Activated naive CD4-positive, alpha-beta T cell treated with Interleukin-2 at 50 U/mL for 16 hours (primary cell): ENCODE measurements at regions not wholly inside any gene's neighbourhood (a gene's known extent, or its start where the extent isn't known, plus 50 kb on each side); places are given as distances from the start of the nearest gene placed in this dataset.
"Not testable (repeated sequence)": the region's sequence is repeated elsewhere in the genome, so short reads cannot be mapped to it uniquely, and the experiment has no call there.

ENCODE experiments used
- DNase-seq: peaks from one replicate; pipeline ENCODE4 v3.0.0-alpha.2; 2020

DNA sequence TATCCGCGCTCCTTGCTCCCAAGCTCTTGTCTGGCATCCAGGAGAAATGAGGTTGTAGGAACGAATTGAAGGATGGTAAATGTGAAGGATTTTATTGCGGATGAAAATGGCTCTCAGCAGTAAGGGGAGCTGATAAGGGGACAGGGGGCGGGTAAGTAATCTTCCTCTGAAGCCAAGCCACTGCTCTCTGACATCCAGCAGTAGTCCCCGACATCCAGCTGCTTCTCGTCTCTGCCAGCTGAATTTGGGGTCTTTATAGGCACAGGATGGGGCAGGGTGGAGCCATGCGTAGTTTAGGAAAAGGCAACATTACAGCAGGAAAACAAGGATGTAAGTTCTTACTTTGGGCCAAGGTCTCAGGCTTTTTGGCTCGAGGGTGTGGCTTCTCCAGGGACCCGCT, 1370.1 kb upstream of the RAG2 start:
- no peak for DNase-seq

DNA sequence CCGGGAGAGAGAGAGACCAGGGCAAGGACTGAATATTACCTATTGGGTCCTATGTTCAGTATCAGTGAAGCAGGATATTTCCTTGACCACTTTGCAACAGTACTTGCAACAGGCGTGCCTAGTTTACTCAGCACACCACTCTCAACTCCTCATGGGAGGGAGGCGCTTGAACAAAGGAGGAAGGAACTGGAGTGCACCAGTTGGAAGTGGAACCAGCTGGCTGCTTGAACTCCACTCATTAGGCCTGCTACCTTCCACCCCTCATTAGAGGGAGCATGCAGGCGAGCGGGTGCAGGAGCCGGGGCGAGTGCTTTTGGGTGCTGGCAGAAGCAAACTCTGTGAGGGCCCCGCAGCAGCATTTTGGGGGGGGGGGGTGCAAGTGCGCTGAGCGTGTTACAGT, 1369.6 kb upstream of the RAG2 start:
- no peak for DNase-seq

DNA sequence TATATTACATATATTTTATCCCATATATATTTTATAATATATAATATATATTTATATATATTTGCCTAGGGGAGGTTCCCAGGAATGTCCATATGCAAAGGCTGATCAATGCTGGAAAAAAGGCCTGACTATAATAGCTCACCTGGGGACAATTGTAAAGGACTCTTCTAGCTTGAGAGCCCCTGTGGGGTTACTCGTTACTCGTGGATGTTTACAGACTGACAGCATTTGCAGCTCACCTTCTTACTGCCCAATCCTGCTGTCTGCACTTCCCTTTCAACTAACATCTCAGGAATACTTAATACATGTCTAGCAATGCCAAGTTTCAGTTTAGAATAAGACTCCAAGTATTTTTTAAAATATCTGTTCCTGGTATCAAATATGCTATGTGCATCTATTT, 1365.4 kb upstream of the RAG2 start:
- DNase-seq: no peak

DNA sequence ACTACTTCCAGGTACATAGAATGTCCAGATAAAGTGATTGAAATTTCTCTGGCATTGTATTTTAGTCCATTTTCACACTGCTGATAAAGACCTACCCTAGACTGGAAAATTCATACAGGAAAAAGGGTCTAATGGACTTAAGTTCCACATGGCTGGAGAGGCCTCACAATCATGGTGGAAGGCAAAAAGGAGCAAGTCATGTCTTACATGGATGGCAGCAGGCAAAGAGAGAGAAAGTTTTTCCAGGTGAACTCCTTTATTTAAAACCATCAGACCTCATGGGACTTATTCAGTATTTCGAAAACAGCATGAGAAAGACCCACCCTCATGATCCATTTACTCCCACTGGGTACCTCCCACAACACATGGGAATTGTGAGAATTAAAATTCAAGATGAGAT, 1359.7 kb upstream of the RAG2 start:
- no peak for DNase-seq

DNA sequence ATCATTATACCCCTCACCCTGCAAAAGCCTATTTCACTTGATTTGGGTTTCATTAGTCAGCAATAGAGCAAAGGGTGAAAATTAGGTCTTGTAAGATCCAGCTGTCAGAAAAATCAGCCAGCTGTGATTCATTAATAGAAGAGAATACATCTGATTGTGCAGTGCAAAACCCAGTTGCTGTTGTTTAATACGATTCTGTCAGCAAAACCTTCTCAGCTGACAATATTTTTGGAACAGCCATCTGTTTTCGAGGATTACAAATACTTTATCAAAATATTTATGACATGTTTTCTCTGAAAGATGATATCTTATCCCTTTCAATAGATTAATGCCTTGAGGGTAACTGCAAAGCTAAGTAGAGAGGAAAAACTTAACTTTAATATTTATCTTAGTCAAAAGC, 1354.0 kb upstream of the RAG2 start:
- DNase-seq: no peak

DNA sequence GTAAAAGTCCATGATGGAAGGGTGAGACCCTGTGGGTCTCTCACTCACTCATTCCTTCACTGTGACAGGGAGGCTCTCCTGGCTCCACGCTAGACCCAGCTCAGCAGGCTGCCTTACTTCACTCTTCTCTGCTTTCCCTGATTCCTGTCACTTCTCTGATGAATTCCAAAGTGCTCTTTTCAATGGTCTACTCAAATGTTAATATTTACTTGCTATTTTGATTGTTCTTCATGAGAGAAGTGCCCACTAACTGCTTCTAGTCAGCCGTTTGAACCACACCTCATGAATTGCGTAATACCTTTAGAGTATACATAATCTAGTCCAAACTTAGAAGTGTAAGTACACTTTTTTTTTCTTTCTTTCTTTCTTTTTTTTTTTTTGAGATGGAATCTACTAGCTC, 1350.2 kb upstream of the RAG2 start:
- DNase-seq: no peak

DNA sequence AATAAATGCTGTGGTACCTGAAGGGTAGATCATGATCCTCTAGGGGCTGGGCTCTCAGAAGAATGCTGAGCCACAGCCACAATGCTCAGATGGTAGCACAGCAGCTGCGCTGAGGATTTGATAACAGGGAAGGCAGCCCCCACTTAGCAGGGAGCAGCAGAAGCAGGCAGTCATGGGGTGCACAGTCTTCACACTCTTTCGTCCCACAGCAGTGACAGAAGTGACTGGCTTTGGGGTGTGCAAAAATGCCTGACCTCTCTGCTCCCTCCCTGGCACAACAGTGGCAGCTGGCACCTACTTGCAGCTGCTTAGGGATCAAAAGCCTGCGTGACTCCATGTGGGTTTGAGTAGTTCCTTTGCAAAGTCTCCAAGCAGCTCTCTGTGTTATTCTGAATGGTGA, 1349.8 kb upstream of the RAG2 start:
- no peak for DNase-seq

DNA sequence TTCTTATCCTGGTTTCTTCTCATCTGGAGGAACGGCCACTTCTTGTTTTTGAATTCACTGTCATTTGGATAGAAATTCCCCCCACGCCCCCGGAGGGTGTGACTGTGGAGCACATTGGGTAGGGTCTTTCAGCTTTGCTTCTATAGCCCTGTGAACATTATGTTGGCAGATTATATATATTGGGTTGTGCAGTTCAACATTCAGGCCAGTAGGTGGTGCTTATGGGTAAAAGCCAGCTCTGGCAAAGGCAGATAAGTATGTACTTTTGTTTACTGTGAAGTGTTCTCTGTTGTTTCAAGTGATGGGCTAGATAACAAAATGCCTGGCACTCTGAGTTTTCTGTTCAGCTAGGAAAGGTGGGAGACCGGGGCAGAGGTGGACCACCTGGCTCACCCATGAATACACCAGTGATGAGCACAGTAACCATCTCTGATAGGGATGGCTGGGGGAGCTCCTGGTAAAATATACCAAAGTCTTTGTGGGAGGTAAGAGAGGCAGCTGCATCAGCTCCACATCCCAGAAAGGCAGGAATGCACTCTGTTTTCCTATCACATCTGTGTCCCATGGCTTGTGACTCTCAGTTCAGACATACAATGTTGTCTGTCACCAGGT, 1348.2 kb upstream of the RAG2 start:
- no peak for DNase-seq

DNA sequence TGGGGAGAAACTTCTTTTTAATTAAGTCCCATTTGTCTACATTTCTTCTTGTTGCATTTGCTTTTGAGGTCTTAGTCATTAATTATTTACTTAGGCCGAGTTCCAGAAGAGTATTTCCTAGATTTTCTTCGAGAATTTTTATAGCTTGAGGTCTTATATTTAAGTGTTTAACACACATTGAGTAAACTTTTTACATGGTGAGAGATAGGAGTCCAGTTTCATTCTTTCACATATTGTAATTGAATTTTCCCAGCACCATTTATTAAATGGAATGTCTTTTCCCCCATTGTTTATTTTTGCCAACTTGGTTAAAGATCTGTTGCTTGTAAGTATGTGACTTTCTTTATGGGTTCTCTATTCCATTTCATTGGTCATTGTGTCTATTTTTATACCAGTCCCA, 1344.0 kb upstream of the RAG2 start:
- no peak for DNase-seq

DNA sequence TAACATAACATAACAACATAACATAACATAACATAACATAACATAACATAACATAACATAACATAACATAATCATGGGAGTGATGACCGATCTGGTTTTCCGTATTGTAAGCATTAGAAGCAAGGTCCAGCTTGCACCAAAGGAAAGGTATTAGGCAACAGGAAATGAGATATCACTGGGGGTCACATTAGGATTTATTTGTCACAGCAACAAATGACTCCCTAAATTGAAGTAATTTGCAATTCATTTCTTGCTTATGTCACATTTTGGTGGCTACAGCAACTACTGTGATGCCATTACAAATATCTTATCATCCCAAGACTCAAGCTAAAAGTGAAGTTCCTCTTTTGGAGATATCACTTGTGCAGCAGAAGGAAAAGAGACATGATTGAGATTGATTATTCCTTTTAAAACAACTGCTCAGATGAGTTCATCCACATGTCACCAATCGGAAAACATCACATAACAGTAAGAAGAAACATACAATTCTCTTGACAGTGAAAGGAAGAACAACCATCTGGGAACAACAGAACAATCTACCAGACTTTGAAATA, 1331.1 kb upstream of the RAG2 start:
- no peak for DNase-seq

DNA sequence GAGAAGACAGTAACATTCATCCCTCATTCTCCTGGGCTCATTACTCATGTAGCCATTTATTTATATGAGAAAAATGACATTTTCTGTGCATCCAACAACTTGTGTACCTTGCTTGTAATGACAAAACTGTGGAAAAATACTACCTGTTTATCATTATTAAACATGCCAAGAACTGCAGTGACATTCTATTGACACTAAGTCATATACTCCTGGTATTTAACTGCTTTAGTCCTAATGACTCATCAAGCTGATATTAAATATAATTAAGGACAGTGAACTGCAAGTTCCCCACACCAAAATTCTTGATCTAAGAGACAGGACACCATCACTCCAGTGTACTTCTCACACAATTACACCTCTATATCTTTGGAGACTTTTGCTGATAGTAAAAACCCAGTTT, 1328.7 kb upstream of the RAG2 start:
- DNase-seq: no peak

DNA sequence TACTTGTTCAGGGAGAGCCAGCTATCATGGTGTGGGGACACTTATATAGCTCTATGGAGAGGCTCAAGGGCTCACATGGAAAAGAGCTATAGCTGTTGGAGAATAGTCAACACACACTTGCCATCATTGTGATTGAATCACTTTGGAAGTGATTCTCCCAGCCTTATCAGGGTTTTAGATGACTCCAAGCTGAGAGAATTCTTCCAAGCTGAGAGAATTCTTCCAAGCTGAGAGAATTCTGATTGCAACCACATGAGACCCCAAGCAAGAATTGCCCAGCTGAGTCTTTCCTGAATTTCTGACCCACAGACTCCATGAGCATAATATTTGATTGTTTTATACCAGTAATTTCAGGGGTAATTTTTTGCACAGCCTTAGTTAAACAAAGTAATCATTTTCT, 1318.3 kb upstream of the RAG2 start:
- DNase-seq: no peak

DNA sequence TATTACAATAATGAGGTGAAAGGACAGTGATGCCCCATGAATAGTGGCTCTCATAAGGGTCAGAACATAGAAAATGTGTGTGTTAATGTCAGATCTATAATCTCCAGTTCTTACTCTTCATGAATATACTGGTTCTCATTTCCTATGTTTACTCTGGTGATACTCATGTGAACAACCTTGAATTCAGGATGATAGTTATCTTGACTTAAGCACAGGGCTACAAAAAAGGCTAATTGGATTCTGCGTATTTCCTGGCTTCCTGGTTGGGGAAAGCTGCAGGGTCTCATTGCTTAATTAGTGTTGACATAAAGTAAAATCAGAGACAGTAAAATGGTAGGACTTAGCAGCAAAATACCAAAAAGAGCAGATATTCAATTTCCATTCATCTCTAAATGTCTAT, 1316.8 kb upstream of the RAG2 start:
- DNase-seq: no peak

DNA sequence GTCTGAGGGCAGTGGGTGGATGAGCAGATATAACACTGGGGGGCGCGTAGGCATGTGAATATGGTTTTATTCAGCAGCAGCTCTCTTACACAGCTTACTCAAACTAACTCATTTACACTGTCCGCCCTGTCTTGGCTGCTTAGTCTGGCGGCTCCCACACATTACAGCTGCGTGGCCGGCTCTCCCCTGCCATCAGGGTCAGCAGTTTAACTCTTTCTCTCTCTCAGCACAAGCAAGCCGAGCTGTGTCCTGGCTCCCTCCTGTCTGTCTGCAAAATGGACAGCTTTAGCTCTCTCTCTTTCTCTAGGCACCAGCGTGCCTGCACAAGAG, 1310.1 kb upstream of the RAG2 start:
- no peak for DNase-seq

DNA sequence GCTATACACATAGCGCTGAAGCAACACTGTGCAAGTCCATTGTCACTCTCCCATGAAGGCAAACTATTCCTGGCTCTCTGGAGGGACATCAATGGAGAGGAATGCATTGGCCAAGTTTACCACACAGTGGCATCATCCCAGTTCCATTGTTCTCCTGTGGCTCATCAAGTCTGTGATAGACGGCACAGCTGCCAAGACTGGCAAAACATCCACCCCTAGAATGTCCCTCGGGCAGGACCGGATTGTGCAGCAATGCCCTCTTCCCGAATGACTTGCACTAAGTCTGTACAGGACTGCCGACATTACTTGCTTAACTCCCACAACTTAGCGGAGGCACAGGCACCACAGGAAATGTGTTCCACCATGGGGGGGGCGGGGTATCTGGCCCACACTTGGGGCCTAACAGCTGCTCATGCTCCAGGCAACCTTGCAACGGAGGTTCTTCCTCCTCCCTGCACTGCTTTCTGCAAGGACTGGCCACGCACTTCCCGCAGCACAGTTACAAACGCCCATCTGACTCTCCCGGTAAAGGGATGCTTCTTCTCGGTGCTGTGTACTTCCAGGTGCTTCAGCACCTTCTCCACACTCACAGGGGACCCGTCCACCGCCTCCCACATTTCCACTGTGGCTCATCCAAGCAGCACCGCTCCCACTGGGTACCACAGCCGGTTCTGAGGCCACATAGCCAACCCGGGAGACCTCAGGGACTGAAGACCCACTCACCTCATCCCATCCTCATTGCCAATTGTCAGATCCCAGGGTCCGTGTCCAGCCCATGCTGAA, 1309.6 kb upstream of the RAG2 start:
- DNase-seq: no peak

DNA sequence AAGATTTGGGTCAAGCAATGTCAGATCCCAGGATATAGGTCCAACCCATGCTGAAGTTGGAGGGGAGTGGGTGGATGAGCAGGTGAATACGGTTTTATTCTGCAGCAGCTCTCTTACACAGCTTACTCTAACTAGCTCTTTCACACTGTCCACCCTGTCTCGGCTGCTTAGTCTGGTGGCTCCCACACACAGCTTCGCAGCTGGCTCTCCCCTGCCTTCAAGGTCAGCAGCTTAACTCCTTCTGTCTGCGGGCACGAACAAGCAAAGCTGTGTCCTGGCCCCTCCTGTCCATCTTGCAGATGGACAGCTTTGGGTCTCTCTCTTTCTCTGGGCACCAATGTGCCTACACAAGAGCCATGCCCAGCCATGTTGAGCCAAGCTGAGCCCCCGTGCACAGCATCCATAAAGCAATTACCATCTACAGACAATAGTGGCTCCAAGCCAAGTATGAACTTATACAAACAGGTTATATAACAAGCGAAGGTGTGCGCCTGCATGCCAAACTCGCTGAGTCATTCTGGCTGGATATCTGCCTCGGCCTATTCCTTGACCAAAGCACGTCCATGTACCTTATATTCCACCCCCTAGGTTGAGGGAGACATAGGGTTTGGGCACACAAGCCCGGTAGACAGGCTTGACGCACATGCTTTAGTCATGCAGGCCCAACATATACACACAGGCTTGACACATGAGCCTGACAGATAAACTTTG, 1307.8 kb upstream of the RAG2 start:
- DNase-seq: no peak

DNA sequence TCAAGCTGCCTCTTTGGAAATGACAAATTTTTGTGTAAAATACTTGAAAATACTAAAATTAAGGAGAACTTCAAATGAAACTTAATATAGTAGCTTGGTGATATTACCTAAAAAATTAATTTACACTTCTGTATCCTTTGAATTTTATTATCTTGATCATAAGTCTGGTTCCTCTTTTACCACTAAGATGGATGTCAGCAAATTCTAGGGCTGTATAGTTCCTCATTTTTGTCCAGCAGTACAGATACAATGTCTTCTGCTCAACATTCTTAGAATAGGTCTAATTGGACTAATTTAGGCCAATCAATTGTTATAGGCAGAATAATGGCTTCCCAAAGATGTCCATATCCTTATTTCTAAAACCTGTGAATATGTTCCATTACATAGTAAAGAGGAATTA, 1298.0 kb upstream of the RAG2 start:
- no peak for DNase-seq

DNA sequence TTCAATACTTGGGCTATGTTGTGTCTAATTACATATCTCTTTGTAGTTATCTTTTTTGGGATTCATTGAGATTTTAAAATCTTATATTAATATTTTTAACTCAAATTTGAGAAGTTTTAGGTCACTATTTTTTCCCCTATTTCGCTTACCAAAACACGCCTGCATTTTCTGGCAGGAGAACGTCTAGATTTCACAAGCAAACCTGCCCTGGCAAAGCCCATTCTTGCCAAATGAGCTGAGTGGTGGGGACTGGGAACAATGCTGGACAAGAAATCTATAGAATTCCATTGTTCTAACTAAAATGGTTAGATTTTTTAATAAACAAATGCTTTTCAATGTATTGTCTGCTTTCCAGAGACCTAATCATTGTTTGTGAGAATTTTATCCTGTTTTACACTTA, 1283.7 kb upstream of the RAG2 start:
- no peak for DNase-seq

DNA sequence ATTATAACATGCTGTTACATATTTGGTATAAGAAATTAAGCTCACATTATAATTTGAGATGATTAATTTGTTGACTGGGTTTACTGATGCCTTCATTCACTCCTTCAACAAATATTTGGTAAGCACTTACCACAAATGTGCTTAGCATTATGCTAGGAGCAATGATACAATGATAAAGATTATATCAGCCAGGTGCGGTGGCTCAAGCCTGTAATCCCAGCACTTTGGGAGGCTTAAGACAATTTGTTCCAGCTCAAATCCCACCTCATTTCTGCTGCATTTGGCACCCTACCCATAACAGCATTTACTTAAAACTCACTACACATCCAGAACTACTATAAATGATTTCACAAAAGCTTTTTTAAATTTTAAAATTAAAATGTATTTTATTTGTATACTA, 1263.6 kb upstream of the RAG2 start:
- no peak for DNase-seq

DNA sequence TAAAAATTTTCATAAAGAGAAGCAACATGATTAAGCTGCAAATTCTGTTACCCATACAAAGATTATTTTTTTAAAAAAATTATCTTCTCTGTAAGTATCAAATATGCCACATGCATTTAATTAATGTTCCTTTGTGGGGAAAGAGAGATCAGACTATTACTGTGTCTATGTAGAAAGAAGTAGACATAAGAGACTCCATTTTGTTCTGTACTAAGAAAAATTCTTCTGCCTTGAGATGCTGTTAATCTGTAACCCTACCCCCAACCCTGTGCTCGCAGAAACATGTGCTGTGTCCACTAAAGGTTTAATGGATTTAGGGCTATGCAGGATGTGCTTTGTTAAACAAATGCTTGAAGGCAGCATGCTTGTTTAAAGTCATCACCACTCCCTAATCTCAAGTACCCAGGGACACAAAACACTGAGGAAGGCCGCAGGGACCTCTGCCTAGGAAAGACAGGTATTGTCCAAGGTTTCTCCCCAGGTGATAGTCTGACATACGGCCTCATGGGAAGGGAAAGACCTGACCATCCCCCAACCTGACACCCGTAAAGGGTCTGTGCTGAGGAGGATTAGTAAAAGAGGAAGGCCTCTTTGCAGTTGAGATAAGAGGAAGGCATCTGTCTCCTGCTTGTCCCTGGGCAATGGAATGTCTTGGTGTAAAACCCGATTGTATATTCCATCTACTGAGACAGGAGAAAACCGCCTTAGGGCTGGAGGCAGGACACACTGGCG, 1260.9 kb upstream of the RAG2 start:
- DNase-seq: not testable (repeated sequence)

DNA sequence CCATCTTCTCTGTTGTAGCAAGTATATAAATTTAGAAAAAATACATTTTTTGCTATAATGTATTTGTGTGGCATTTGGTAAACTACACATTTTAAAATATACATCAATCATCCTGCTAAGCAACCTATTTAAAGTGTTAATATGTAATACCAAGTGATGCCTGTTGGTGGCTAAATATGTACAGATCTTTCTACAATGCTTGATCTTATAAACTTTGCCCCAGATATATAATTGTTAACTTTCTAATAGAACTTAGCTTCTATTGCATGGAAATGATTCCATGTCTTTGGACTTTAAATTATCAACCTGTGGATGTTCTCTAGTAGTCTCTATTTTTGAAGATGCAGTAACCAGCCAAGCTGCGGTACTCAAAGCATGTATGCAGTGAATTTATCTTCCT, 1260.4 kb upstream of the RAG2 start:
- DNase-seq: no peak

DNA sequence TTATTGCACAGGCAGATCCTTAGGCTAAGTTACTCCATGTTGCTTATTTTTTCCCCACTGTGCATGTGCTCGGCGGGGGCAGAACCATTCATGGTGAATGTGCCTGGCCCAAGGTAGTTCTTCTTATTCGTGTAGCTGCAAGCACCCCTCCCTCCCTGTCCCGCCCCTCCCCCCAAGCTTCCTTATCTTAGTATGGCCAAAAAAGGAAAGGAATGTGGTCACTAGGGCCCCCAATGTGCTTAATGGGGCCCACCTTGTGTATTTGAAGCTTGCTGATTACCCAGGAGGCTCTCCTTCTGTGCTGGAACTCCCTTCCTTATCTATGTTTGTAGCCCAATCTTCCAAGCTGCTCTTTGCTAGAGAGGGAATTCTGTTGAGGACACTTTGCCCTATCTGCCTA, 1259.7 kb upstream of the RAG2 start:
- DNase-seq: no peak

DNA sequence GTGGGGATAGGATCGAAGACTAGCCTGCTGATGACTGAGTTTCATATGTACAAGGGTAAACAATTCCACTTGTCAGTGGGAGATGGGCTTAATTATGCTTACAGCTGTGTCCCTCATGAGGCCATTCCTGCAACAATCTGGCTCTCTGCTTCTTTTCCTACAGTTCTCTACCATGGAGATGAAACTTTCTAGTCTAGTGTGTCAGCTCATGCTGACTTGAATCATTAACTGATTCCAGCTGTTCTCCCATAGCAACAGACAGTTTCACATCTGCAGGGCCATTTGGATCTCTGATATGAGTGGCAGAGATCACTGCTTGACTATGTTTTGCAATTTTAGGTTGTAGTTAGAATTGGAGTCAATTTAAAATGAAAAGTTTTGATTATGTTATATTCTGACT, 1251.7 kb upstream of the RAG2 start:
- no peak for DNase-seq

DNA sequence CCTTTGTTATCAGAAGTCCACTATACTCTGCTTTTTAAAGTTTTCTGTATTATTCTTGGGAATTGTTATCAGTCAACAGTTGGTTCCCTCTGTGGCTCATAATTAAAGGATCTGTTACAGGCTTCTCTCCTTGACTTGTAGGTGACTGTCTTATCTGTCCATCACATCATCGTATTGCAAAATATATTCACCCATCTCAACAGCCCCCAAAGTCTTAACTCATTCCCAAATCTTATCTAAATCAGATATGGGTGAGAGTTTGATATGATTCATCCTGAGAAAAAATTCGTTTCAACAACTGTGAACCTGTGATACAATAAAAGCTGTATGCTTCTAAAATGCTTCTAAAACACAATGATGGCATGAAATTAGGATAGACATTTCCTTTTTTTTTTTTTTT, 1245.6 kb upstream of the RAG2 start:
- no peak for DNase-seq
